Panc1 (cell line): ENCODE measurements at regions not wholly inside any gene's neighbourhood (a gene's known extent, or its start where the extent isn't known, plus 50 kb on each side); places are given as distances from the start of the nearest gene placed in this dataset.

ENCODE experiments used
- ATAC-seq: fragments of 200-7000 bp; cut with Tn5 transposase; 2 replicates; pipeline ENCODE4 v1.9.1; 2020; ENCODE audit warnings: mild to moderate bottlenecking, moderate library complexity
- BruUV-seq: library from RNA; stranded (reverse); fragments of 400-500 nt; replicated peaks from 2 replicates; lab custom pipeline; 2021; lab: Mats Ljungman, UMichigan
- CTCF ChIA-PET: fragments of 300-600 bp; sonication (Branson Sonifier 250); formaldehyde crosslinking; loops from one replicate; lab custom pipeline; 2022; ENCODE audit warnings: antibody characterized with exemption; lab: Charles Lee
- POLR2A ChIA-PET: fragments of 300-600 bp; sonication (Branson Sonifier 250); formaldehyde crosslinking; loops from one replicate; lab custom pipeline; 2022; ENCODE audit warnings: antibody characterized with exemption; lab: Charles Lee
- DNase-seq: peaks from one replicate; pipeline ENCODE4 v3.0.0-alpha.2; 2010; ENCODE audit warnings: low read depth, low spot score
- H3K27ac ChIP-seq: 2 replicates; pipeline ENCODE4 v1.5.1; 2011; ENCODE audit warnings: mild to moderate bottlenecking, low read length, inconsistent platforms
- H3K27me3 ChIP-seq: fragments of 200-500 bp; sonication (Bioruptor generic); 2 replicates; pipeline ENCODE4 v1.6.0; 2014; ENCODE audit warnings: low read length, inconsistent platforms; ENCODE audit not compliant: control insufficient read depth, insufficient read depth
- H3K36me3 ChIP-seq: fragments of 200-500 bp; sonication (Bioruptor generic); 2 replicates; pipeline ENCODE4 v1.5.1; 2014; ENCODE audit warnings: inconsistent platforms, mild to moderate bottlenecking, low read length, moderate library complexity; ENCODE audit not compliant: control insufficient read depth, insufficient read depth
- H3K4me1 ChIP-seq: 2 replicates; pipeline ENCODE4 v1.5.1; 2011; ENCODE audit warnings: inconsistent platforms, mild to moderate bottlenecking, low read length, moderate library complexity; ENCODE audit not compliant: control insufficient read depth, insufficient read depth
- H3K4me3 ChIP-seq, 2 experiments: 2 replicates each; pipeline ENCODE4 v1.5.1; 2011 to 2012; ENCODE audit warnings: low read depth in 2 of 2, low read length in 2 of 2, mild to moderate bottlenecking in 2 of 2, inconsistent platforms in 1 of 2, moderate library complexity in 1 of 2
- H3K9me3 ChIP-seq: fragments of 200-500 bp; sonication (Bioruptor generic); 2 replicates; pipeline ENCODE4 v1.5.1; 2014; ENCODE audit warnings: low read depth, mild to moderate bottlenecking, inconsistent platforms, low read length, moderate library complexity; ENCODE audit not compliant: control insufficient read depth, insufficient read depth
- CTCF ChIP-seq: fragments of 450-650 bp; IDR thresholded peaks from 2 replicates; pipeline ENCODE4 v1.5.1; 2017; ENCODE audit warnings: mild to moderate bottlenecking
- POLR2AphosphoS5 ChIP-seq: IDR thresholded peaks from 2 replicates; pipeline ENCODE4 v1.6.1; 2012; ENCODE audit warnings: mild to moderate bottlenecking, low read depth, low read length, moderate library complexity
- SIN3A ChIP-seq: IDR thresholded peaks from 2 replicates; pipeline ENCODE4 v1.6.1; 2012; ENCODE audit warnings: low read depth, mild to moderate bottlenecking, low read length, moderate library complexity, borderline replicate concordance; ENCODE audit not compliant: insufficient read depth
- TCF7L2 ChIP-seq: IDR thresholded peaks from 2 replicates; pipeline ENCODE4 v1.6.1; 2011; ENCODE audit warnings: mild to moderate bottlenecking, low read depth, low read length, inconsistent platforms
- in situ Hi-C: cut with HindIII; loops from 2 replicates; pipeline ENCODE4 v1.10.0; 2016; ENCODE audit warnings: low sequenced_read_pairs, low pct_unique_long_range_greater_than_20kb
- intact Hi-C: fragments of 100-400 bp; cut with micrococcal nuclease; formaldehyde crosslinking; loops from one replicate; pipeline ENCODE4 v1.10.0; 2022; ENCODE audit not compliant: unreplicated experiment
- TF ChIP-seq, protein P1 (sequence below), 2 experiments: IDR thresholded peaks; 2 replicates each; pipeline ENCODE4 v1.6.1; 2011 to 2012; ENCODE audit warnings: low read depth in 2 of 2, control low read depth in 1 of 2, low read length in 1 of 2, mild to moderate bottlenecking in 1 of 2, moderate library complexity in 1 of 2; ENCODE audit not compliant: insufficient read depth in 1 of 2

DNA sequence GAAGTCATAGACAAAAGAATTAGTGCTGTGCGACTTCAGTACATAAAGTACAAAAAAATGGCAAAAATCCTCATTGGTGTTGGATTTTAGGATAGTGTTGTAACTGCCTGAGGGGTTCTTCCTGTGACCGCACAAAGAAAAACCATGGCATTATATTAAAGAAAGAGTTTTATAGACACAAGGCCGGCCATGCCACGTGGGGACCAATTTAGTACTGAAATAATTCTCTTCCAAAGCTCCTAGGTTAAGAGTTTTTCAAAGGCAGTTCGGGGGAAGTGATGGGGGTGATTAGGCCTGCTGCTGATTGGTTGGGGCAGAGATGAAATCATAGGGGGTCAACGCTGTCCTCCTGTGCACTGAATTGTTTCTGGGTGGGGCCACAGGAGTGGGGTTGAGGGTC lies 150.9 kb upstream of the EEA1 start:
- DNase-seq (no peak), ATAC-seq (no peak)
- no peaks in the 10 kb centered on the region for H3K27me3 ChIP-seq
- no TSS peak for BruUV-seq
- intact Hi-C loops (no loop called here), in situ Hi-C loops (no loop called here)
- H3K4me1 ChIP-seq: no peaks in the 10 kb centered on the region
- no peak for TF ChIP-seq CTCF
- no peak for TF ChIP-seq SIN3A
- TF ChIP-seq, protein P1, sequence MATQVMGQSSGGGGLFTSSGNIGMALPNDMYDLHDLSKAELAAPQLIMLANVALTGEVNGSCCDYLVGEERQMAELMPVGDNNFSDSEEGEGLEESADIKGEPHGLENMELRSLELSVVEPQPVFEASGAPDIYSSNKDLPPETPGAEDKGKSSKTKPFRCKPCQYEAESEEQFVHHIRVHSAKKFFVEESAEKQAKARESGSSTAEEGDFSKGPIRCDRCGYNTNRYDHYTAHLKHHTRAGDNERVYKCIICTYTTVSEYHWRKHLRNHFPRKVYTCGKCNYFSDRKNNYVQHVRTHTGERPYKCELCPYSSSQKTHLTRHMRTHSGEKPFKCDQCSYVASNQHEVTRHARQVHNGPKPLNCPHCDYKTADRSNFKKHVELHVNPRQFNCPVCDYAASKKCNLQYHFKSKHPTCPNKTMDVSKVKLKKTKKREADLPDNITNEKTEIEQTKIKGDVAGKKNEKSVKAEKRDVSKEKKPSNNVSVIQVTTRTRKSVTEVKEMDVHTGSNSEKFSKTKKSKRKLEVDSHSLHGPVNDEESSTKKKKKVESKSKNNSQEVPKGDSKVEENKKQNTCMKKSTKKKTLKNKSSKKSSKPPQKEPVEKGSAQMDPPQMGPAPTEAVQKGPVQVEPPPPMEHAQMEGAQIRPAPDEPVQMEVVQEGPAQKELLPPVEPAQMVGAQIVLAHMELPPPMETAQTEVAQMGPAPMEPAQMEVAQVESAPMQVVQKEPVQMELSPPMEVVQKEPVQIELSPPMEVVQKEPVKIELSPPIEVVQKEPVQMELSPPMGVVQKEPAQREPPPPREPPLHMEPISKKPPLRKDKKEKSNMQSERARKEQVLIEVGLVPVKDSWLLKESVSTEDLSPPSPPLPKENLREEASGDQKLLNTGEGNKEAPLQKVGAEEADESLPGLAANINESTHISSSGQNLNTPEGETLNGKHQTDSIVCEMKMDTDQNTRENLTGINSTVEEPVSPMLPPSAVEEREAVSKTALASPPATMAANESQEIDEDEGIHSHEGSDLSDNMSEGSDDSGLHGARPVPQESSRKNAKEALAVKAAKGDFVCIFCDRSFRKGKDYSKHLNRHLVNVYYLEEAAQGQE (IDR thresholded peaks at IDR 0.05; ENCODE audit: insufficient read depth in 1 of 2, low read depth in 2 of 2, low read length in 1 of 2): no peak
- no peak for TF ChIP-seq TCF7L2
- no peak for TF ChIP-seq POLR2AphosphoS5
- no peak overlapping the region for H3K27ac ChIP-seq
- no peak overlapping the region for H3K4me3 ChIP-seq
- no peaks in the 10 kb centered on the region for H3K36me3 ChIP-seq
- no peaks in the 10 kb centered on the region for H3K9me3 ChIP-seq
- POLR2A ChIA-PET: no interaction called here
- CTCF ChIA-PET: no interaction called here

GRCh38 chr12:93080452-93080851 lies 151.4 kb upstream of the EEA1 start:
- in situ Hi-C loops: no loop called here
- H3K27me3 ChIP-seq: no peaks in the 10 kb centered on the region
- ATAC-seq: no peak
- H3K36me3 ChIP-seq: no peaks in the 10 kb centered on the region
- H3K9me3 ChIP-seq: no peaks in the 10 kb centered on the region
- CTCF ChIA-PET: no interaction called here
- no peak for DNase-seq
- H3K4me1 ChIP-seq: no peaks in the 10 kb centered on the region
- POLR2A ChIA-PET: no interaction called here
- BruUV-seq: no TSS peak
- no peak overlapping the region for H3K4me3 ChIP-seq
- no peak overlapping the region for H3K27ac ChIP-seq
- intact Hi-C loops: no loop called here
- no peak for TF ChIP-seq SIN3A
- TF ChIP-seq, protein P1 (IDR thresholded peaks at IDR 0.05; ENCODE audit: insufficient read depth in 1 of 2, low read depth in 2 of 2, low read length in 1 of 2): no peak
